ENCODE measurements at regions not wholly inside any gene's neighbourhood (a gene's known extent, or its start where the extent isn't known, plus 50 kb on each side); places are given as distances from the start of the nearest gene placed in this dataset.
A peak's percentile ranks its signal among the peaks of the same experiment; 100 is the strongest.

DNA sequence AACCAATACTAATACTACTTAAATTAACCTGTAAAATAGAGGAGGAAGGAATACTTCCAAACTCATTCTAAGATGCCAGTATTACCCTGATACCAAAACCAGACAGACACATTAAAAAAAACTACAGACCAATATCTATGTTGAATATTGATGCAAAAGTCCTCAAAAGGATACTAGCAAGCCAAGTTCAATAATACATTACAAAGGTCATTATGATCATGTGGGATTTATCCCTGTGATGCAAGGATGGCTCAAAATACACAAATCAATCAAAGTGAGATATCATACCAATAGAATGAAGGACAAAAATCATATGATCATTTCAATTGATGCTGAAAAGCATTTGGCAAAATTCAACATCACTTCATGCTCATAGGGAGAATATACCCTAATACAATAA, 97.2 kb upstream of the ATXN7L3B start:
- Histone ChIP-seq H3K4me3 (ENCODE audit: low read length) (no peak overlapping the region), H3K27ac (ENCODE audit: low read length) (no peak overlapping the region), H4K20me1 (ENCODE audit: insufficient read depth) (no peaks in the 10 kb centered on the region), H3F3A (ENCODE audit: insufficient read depth, low read length, poor library complexity, severe bottlenecking) (no peaks in the 10 kb centered on the region), H3K9ac (ENCODE audit: low read length) (no peak overlapping the region), H3K27me3 (ENCODE audit: insufficient read depth, low read depth, low read length) (no peaks in the 10 kb centered on the region), H3K9me2 (ENCODE audit: insufficient read depth, low read length) (no peaks in the 10 kb centered on the region), H3K79me2 (replicated peaks; ENCODE audit: insufficient read depth, low read length) (no peaks in the 10 kb centered on the region), H2AFZ (ENCODE audit: low read depth, low read length) (no peak overlapping the region), H3K36me3 (ENCODE audit: insufficient read depth, low read length) (no peaks in the 10 kb centered on the region), H3K9me3 (ENCODE audit: low read length) (no peaks in the 10 kb centered on the region), H3K4me2 (ENCODE audit: low read length) (no peak overlapping the region)
- TF ChIP-seq EP300 (conservative IDR thresholded peaks at IDR 0.05; ENCODE audit: poor library complexity, severe bottlenecking) (no peak), REST (IDR thresholded peaks at IDR 0.05; ENCODE audit: borderline replicate concordance) (no peak), SMC3 (conservative IDR thresholded peaks at IDR 0.05; ENCODE audit: poor library complexity) (no peak), EZH2 (IDR thresholded peaks at IDR 0.05; ENCODE audit: borderline replicate concordance, insufficient read depth, low read length, poor library complexity, severe bottlenecking) (no peak)

DNA sequence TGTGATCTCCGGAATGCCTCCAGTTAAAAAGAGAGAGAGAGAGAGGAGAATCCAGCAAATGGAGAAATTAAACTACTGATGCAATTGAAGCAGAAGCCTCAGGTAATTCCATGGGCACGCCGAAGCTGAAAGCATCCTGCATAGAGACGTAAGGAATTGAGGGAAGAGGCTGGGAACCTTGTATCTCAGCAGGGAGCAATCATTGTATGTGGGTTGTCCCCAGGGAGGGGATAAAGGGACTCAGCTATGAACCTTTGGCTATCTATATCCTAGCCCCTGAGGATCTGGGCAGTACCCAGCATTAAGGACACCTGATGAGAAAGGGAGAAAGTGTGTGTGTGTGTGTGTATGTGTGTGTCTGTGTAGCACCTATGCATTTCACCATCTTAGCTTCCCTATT, 95.8 kb upstream of the ATXN7L3B start:
- H3K9me3 ChIP-seq (ENCODE audit: low read length) = no peaks in the 10 kb centered on the region

GRCh38 chr12:74446466-74446865, 91.2 kb upstream of the ATXN7L3B start:
- TF ChIP-seq TAF1 (IDR thresholded peaks at IDR 0.05; ENCODE audit: low read depth) (no peak), EP300 (conservative IDR thresholded peaks at IDR 0.05; ENCODE audit: poor library complexity, severe bottlenecking) (no peak), POLR2AphosphoS5 (IDR thresholded peaks at IDR 0.05) (no peak)
- Histone ChIP-seq H3K9ac (ENCODE audit: low read length) (no peak overlapping the region), H3K4me3 (ENCODE audit: low read length) (no peak overlapping the region), H3K27ac (ENCODE audit: low read length) (no peak overlapping the region), H3K27me3 (ENCODE audit: insufficient read depth, low read depth, low read length) (no peaks in the 10 kb centered on the region), H3K9me2 (ENCODE audit: insufficient read depth, low read length) (no peaks in the 10 kb centered on the region), H3K4me2 (ENCODE audit: low read length) (no peak overlapping the region), H3K36me3 (ENCODE audit: insufficient read depth, low read length) (no peaks in the 10 kb centered on the region), H3K79me2 (replicated peaks; ENCODE audit: insufficient read depth, low read length) (no peaks in the 10 kb centered on the region), H4K20me1 (ENCODE audit: insufficient read depth) (no peaks in the 10 kb centered on the region), H3F3A (ENCODE audit: insufficient read depth, low read length, poor library complexity, severe bottlenecking) (no peaks in the 10 kb centered on the region), H2AFZ (ENCODE audit: low read depth, low read length) (no peak overlapping the region), H3K9me3 (ENCODE audit: low read length) (no peaks in the 10 kb centered on the region)

More for the DNA sequence above, 95.8 kb upstream of the ATXN7L3B start:
- Histone ChIP-seq H3K27me3 (ENCODE audit: insufficient read depth, low read depth, low read length) (no peaks in the 10 kb centered on the region), H3K4me3 (ENCODE audit: low read length) (no peak overlapping the region), H3K4me2 (ENCODE audit: low read length) (no peak overlapping the region), H3K79me2 (replicated peaks; ENCODE audit: insufficient read depth, low read length) (no peaks in the 10 kb centered on the region), H3K9me2 (ENCODE audit: insufficient read depth, low read length) (no peaks in the 10 kb centered on the region), H3F3A (ENCODE audit: insufficient read depth, low read length, poor library complexity, severe bottlenecking) (no peaks in the 10 kb centered on the region), H3K36me3 (ENCODE audit: insufficient read depth, low read length) (no peaks in the 10 kb centered on the region), H4K20me1 (ENCODE audit: insufficient read depth) (no peaks in the 10 kb centered on the region), H3K9ac (ENCODE audit: low read length) (no peak overlapping the region), H2AFZ (ENCODE audit: low read depth, low read length) (no peak overlapping the region), H3K27ac (ENCODE audit: low read length) (peak overlapping the region; percentile 14)
- TF ChIP-seq POLR2AphosphoS5 (IDR thresholded peaks at IDR 0.05) (peak; percentile 13), RAD21 (conservative IDR thresholded peaks at IDR 0.05) (no peak)

DNA sequence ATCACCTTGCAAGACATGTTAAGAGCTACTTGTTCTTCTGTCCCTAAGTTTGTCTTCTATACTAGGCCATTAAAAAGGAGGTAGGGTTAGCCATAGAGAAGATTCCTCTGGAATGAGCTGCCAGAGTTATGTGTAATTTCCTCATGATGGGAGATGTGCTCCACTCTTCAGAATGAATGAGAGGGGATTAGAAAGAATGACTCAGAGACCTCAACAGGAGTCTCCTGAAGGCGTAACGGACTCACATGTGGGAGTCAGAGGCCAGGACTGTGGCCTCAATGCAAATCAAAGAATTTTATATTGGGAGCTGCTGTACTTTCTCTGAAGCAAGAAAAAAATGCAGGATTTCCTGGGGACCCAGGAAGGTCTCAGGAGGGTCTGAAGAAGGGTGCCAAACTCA, 87.8 kb upstream of the ATXN7L3B start:
- Histone ChIP-seq H3K27ac (ENCODE audit: low read length) (no peak overlapping the region), H3F3A (ENCODE audit: insufficient read depth, low read length, poor library complexity, severe bottlenecking) (no peaks in the 10 kb centered on the region), H4K20me1 (ENCODE audit: insufficient read depth) (no peaks in the 10 kb centered on the region), H3K9me2 (ENCODE audit: insufficient read depth, low read length) (no peaks in the 10 kb centered on the region), H3K4me2 (ENCODE audit: low read length) (no peak overlapping the region), H3K79me2 (replicated peaks; ENCODE audit: insufficient read depth, low read length) (no peaks in the 10 kb centered on the region), H3K9me3 (ENCODE audit: low read length) (no peaks in the 10 kb centered on the region), H3K36me3 (ENCODE audit: insufficient read depth, low read length) (no peaks in the 10 kb centered on the region), H3K4me3 (ENCODE audit: low read length) (no peak overlapping the region), H3K27me3 (ENCODE audit: insufficient read depth, low read depth, low read length) (no peaks in the 10 kb centered on the region), H3K9ac (ENCODE audit: low read length) (no peak overlapping the region), H2AFZ (ENCODE audit: low read depth, low read length) (no peak overlapping the region)
- no peak for TF ChIP-seq TAF1 (IDR thresholded peaks at IDR 0.05; ENCODE audit: low read depth)
- no peak for TF ChIP-seq MXI1 (conservative IDR thresholded peaks at IDR 0.05; ENCODE audit: poor library complexity, severe bottlenecking)
- no peak for TF ChIP-seq SMC3 (conservative IDR thresholded peaks at IDR 0.05; ENCODE audit: poor library complexity)
- TF ChIP-seq RAD21 (conservative IDR thresholded peaks at IDR 0.05) = no peak
- TF ChIP-seq REST (IDR thresholded peaks at IDR 0.05; ENCODE audit: borderline replicate concordance) = no peak
- no peak for TF ChIP-seq EP300 (conservative IDR thresholded peaks at IDR 0.05; ENCODE audit: poor library complexity, severe bottlenecking)
- TF ChIP-seq, protein P1, sequence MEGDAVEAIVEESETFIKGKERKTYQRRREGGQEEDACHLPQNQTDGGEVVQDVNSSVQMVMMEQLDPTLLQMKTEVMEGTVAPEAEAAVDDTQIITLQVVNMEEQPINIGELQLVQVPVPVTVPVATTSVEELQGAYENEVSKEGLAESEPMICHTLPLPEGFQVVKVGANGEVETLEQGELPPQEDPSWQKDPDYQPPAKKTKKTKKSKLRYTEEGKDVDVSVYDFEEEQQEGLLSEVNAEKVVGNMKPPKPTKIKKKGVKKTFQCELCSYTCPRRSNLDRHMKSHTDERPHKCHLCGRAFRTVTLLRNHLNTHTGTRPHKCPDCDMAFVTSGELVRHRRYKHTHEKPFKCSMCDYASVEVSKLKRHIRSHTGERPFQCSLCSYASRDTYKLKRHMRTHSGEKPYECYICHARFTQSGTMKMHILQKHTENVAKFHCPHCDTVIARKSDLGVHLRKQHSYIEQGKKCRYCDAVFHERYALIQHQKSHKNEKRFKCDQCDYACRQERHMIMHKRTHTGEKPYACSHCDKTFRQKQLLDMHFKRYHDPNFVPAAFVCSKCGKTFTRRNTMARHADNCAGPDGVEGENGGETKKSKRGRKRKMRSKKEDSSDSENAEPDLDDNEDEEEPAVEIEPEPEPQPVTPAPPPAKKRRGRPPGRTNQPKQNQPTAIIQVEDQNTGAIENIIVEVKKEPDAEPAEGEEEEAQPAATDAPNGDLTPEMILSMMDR (IDR thresholded peaks at IDR 0.05; ENCODE audit: poor library complexity, severe bottlenecking) = no peak
- TF ChIP-seq EZH2 (IDR thresholded peaks at IDR 0.05; ENCODE audit: borderline replicate concordance, insufficient read depth, low read length, poor library complexity, severe bottlenecking) = no peak
- no peak for TF ChIP-seq POLR2AphosphoS5 (IDR thresholded peaks at IDR 0.05)

All from neural cell (in vitro differentiated cells).